Pancreas (tissue), 10 donors: ENCODE measurements at regions not wholly inside any gene's neighbourhood (a gene's known extent, or its start where the extent isn't known, plus 50 kb on each side); places are given as distances from the start of the nearest gene placed in this dataset.

Experiments
- ATAC-seq, 4 donors: fragments of 200-7000 bp; cut with Tn5 transposase; one replicate each; pipeline versions ENCODE4 v1.8.0 to v1.9.1; 2020; ENCODE audit warnings: mild to moderate bottlenecking in 4 of 4, moderate library complexity in 4 of 4
- DNase-seq, 6 donors: peaks; one replicate each; pipeline ENCODE4 v3.0.0-alpha.2; 2020
- FAIRE-seq: peaks from 2 replicates; lab custom pipeline; 2012; peaks lifted over from hg19 to GRCh38; lab: Jason Lieb, UNC
- H3K27ac ChIP-seq, 4 donors: fragments of 200-600 bp; sonication (generic); 1 replicate in 3 of 4; 2 replicates in 1 of 4; pipeline versions ENCODE4 v1.5.0 to v1.8.0; 2020
- H3K27me3 ChIP-seq, 4 donors: fragments of 200-600 bp; one replicate each; pipeline ENCODE4 v1.8.0; 2021
- H3K36me3 ChIP-seq, 3 donors: fragments of 200-600 bp; sonication (generic) in 1 of 3; one replicate each; pipeline versions ENCODE4 v1.5.0 to v1.8.0; 2020 to 2021
- H3K4me1 ChIP-seq, 3 donors: fragments of 200-600 bp; one replicate each; pipeline ENCODE4 v1.8.0; 2021
- H3K4me3 ChIP-seq, 4 donors: fragments of 200-600 bp; sonication (generic) in 2 of 4; one replicate each; pipeline versions ENCODE4 v1.5.0 to v1.8.0; 2020 to 2021
- H3K9me3 ChIP-seq, 4 donors: fragments of 200-600 bp; one replicate each; pipeline ENCODE4 v1.8.0; 2021
- CTCF ChIP-seq, 4 donors: fragments of 200-600 bp; sonication (generic) in 3 of 4; IDR thresholded peaks; one replicate each; pipeline versions ENCODE4 v1.5.0 to v1.8.0; 2021; ENCODE audit warnings: antibody characterized with exemption in 4 of 4
- WGBS, 2 donors: extraction: QIAGEN DNeasy Blood & Tissue Kit; methylation state at CpG; one replicate each; pipeline ENCODE4 v1.1.7; 2013; 5-methylcytosine and 5-hydroxymethylcytosine counted together
- intact Hi-C, 3 donors: fragments of 100-400 bp; cut with DNase I; formaldehyde crosslinking; loops; one replicate each; pipeline versions ENCODE4 v1.11.1 to v1.14.2; 2022
- donor health status: healthy with polysubstance abuse.
- donor health status: DM: no; HTN: no; CAD: no; lungs with moderate emphysema.
- donor health status: DM: no; HTN: no; CAD: no.
- donor health status: control.
- donor health status: control.
- donor health status: Bipolar disorder and iron deficiency.
- donor health status: DM: yes; HTN: yes; CAD: no.
- donor health status: DM: no; HTN: no; CAD: no.
- donor health status: DM: no; HTN: no; CAD: no.
- donor health status: DM: yes; HTN: yes; CAD: no.

- H3K27ac ChIP-seq = no peak overlapping the region
- no peaks in the 10 kb centered on the region for H3K4me1 ChIP-seq
- H3K27me3 ChIP-seq = no peaks in the 10 kb centered on the region
- DNase-seq (no peak), FAIRE-seq (no peak), ATAC-seq (no peak)
- intact Hi-C loops = no loop called here
- H3K36me3 ChIP-seq = no peaks in the 10 kb centered on the region
- H3K4me3 ChIP-seq = no peak overlapping the region
- no peak for TF ChIP-seq CTCF (IDR thresholded peaks at IDR 0.05)
- no peaks in the 10 kb centered on the region for H3K9me3 ChIP-seq
These were observed 390.5 kb upstream of the HSF2 start for GRCh38 chr6:122009000-122009350.

DNA sequence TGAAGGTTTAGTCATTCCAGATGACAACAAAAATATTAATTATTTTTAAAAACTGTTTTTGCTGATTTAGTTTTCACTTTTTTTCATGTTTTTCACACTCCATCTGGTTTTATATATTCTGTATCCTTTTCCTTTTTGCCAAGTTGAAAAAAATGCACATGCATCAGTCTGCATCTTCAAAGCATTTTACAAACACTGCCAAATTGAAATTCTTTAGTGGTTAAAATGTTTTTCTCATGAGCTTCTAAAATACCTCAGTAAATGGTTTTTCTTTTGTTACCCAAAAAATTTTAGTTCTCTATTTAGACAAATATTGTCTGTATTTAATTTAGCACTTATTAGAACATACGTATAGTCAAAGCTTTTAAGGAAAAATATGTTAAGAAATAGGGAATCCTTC, 386.9 kb upstream of the HSF2 start:
- no peak for FAIRE-seq
- Histone ChIP-seq H3K27me3 (no peaks in the 10 kb centered on the region), H3K27ac (no peak overlapping the region), H3K4me1 (no peaks in the 10 kb centered on the region), H3K4me3 (no peak overlapping the region), H3K9me3 (no peaks in the 10 kb centered on the region), H3K36me3 (no peaks in the 10 kb centered on the region)
- DNase-seq = no peak
- 87 to 88% methylated on average over 1 of the region's 1 CpG for WGBS, 2 donors
- ATAC-seq = no peak
- TF ChIP-seq CTCF (IDR thresholded peaks at IDR 0.05) = no peak
- intact Hi-C loops = no loop called here

DNA sequence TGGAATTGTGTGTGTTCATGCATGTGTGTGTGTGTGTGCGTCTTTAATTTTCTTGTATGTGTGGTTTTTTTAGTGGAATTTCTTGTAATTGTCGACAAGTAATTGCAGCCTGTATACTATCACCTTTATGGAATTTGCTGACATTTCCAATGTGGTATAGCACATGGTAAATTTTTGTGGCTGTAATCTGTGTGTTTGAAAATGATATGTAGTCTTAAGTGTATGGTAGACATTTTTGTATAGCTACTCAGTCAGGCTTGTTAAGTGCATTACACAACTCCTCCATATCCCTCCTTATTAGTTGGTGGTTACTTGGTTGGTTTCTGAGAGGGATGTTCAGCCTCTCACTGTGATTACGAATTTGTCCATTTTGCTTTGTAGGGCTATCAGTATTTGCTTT, 384.5 kb upstream of the HSF2 start:
- no peak overlapping the region for H3K4me3 ChIP-seq
- no peaks in the 10 kb centered on the region for H3K36me3 ChIP-seq
- H3K27ac ChIP-seq = no peak overlapping the region
- FAIRE-seq = no peak
- ATAC-seq = no peak
- intact Hi-C loops = no loop called here
- 83 to 87% methylated on average over 3 of the region's 3 CpGs for WGBS, 2 donors
- H3K27me3 ChIP-seq = no peaks in the 10 kb centered on the region
- TF ChIP-seq CTCF (IDR thresholded peaks at IDR 0.05) = no peak
- no peak for DNase-seq
- no peaks in the 10 kb centered on the region for H3K4me1 ChIP-seq
- H3K9me3 ChIP-seq = no peaks in the 10 kb centered on the region

DNA sequence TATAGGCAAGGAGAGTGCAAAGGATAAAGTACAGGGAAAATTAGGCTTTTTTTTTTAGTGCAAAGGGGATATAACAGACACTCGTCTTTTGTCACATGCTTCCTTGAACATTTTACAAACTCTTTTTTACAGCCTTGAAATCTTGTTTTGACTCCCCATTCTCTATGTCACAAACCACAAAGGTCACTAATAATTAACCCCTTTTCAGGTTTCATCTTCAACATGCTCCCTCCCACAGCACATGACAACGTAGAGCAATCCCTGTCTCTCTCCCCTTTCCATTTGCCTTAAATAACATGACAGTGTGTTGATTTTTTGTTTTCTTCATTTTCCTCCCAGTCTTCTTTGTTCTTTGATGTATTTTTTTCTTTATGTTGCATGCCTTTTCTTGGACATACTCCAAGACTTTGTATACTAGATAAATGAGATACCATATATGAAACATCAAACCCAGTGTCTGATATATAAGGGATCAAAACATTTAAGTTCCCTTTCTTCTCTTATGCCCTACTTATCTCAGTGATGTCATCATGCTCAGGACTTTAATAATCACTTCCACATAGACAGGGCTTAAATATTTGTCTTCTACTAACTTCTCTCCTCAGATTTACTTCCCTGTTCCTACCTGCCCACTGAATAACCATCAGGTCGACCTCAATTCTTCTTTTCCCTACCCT, 378.7 kb upstream of the HSF2 start:
- no peak for DNase-seq
- Histone ChIP-seq H3K9me3 (no peaks in the 10 kb centered on the region), H3K4me3 (no peak overlapping the region), H3K36me3 (no peaks in the 10 kb centered on the region), H3K27ac (no peak overlapping the region), H3K4me1 (no peaks in the 10 kb centered on the region), H3K27me3 (no peaks in the 10 kb centered on the region)
- no peak for TF ChIP-seq CTCF (IDR thresholded peaks at IDR 0.05)
- intact Hi-C loops = no loop called here
- no peak for FAIRE-seq
- ATAC-seq = no peak
- WGBS, 2 donors = 57 to 67% methylated on average over 3 of the region's 3 CpGs

DNA sequence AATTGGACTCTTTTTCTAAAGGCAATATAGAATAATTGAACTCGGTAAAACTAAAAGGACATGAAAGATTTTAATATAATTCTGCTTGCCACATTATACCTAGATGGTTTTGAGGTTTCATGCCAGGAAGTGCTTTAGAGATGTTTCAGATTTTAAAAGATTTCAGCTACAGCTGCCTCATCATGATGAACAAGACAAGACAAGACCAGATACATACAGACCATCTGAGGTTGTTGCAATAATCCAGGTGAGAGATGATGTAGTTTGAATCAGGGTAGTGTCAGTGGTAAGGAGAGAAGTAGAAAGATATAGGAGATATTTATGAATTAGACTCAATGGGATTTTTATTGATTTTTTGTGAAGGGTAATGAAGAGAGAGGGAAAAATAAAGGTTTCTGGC, 374.3 kb upstream of the HSF2 start:
- 85 to 87% methylated on average over 1 of the region's 1 CpG for WGBS, 2 donors
- no peak for ATAC-seq
- no peak for TF ChIP-seq CTCF (IDR thresholded peaks at IDR 0.05)
- Histone ChIP-seq H3K4me1 (no peaks in the 10 kb centered on the region), H3K9me3 (no peaks in the 10 kb centered on the region), H3K27me3 (no peaks in the 10 kb centered on the region), H3K4me3 (no peak overlapping the region), H3K27ac (no peak overlapping the region), H3K36me3 (no peaks in the 10 kb centered on the region)
- intact Hi-C loops = no loop called here
- no peak for FAIRE-seq
- DNase-seq = no peak
